PC-3 (cell line): ENCODE measurements at regions not wholly inside any gene's neighbourhood (a gene's known extent, or its start where the extent isn't known, plus 50 kb on each side); places are given as distances from the start of the nearest gene placed in this dataset.

Experiments
- EZH2 ChIP-seq: fragments of 300-600 bp; sonication (generic); IDR thresholded peaks from one replicate; pipeline ENCODE4 v1.6.1; 2017; ENCODE audit warnings: antibody characterized with exemption, mild to moderate bottlenecking, low read length; ENCODE audit not compliant: unreplicated experiment
- EZH2phosphoT487 ChIP-seq: fragments of 300-600 bp; sonication (generic); IDR thresholded peaks from 2 replicates; pipeline ENCODE4 v1.6.1; 2018; ENCODE audit warnings: mild to moderate bottlenecking, antibody characterized with exemption, low read length, borderline replicate concordance
- TF ChIP-seq, protein P1 (sequence below): fragments of 300-600 bp; sonication (generic); conservative IDR thresholded peaks from 2 replicates; pipeline ENCODE4 v1.5.1; 2017; ENCODE audit warnings: antibody characterized with exemption, low read depth, mild to moderate bottlenecking, low read length

DNA sequence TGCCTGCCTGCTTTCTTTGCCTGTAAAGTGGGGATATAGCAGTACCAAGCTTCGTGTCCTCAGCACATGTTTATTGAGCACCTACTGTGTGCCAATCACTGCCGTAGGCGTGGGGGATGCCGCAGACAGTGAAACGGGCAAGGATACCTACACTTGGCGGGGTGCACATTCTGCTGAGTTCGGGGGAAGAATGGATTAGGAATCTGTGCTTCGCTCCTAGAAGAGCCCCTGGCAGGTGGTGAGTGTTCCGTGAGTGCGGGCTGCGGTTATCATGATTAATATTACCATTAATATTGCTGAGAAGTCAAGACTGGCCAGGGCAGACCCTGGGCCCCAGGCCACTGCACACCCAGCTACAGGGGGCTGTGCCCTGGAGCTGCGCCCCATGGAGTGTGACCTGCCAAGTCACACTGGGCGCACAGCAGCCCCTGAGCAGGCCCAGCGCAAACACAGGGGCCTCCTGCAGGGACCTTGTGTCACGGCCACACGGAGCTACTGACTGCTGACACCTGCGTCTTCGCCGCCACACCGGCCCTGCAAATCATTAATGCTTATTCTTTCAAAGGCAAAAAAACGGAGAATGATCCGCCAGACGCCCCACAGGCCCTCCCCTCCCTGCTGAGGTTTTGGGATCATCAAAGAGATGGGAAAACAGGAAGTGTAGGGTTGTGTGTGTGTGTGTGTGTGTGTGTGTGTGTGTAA lies 213.4 kb upstream of the GSE1 start:
- TF ChIP-seq, protein P1, sequence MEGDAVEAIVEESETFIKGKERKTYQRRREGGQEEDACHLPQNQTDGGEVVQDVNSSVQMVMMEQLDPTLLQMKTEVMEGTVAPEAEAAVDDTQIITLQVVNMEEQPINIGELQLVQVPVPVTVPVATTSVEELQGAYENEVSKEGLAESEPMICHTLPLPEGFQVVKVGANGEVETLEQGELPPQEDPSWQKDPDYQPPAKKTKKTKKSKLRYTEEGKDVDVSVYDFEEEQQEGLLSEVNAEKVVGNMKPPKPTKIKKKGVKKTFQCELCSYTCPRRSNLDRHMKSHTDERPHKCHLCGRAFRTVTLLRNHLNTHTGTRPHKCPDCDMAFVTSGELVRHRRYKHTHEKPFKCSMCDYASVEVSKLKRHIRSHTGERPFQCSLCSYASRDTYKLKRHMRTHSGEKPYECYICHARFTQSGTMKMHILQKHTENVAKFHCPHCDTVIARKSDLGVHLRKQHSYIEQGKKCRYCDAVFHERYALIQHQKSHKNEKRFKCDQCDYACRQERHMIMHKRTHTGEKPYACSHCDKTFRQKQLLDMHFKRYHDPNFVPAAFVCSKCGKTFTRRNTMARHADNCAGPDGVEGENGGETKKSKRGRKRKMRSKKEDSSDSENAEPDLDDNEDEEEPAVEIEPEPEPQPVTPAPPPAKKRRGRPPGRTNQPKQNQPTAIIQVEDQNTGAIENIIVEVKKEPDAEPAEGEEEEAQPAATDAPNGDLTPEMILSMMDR: no peak
- TF ChIP-seq EZH2 (no peak), EZH2phosphoT487 (no peak)
